Adrenal gland (tissue), 9 donors: ENCODE measurements at regions not wholly inside any gene's neighbourhood (a gene's known extent, or its start where the extent isn't known, plus 50 kb on each side); places are given as distances from the start of the nearest gene placed in this dataset.

Experiments
- DNase-seq, 7 donors: peaks; one replicate each; pipeline ENCODE4 v3.0.0-alpha.2; 2019 to 2020
- H3K27ac ChIP-seq, 5 donors: fragments of 200-600 bp; sonication (generic) in 4 of 5; 1 replicate in 3 of 5; 2 replicates in 2 of 5; pipeline versions ENCODE4 v1.5.1 to v1.8.0; 2016 to 2020; ENCODE audit warnings: mild to moderate bottlenecking in 1 of 5
- H3K27me3 ChIP-seq: fragments of 200-600 bp; 2 replicates; pipeline ENCODE4 v1.8.0; 2021
- H3K36me3 ChIP-seq, 2 donors: fragments of 200-600 bp; replicated peaks in 1 of 2; 1 replicate in 1 of 2; 2 replicates in 1 of 2; pipeline versions ENCODE4 v1.5.1 to v1.8.0; 2018 to 2022
- H3K4me1 ChIP-seq, 2 donors: fragments of 200-600 bp; replicated peaks in 1 of 2; 1 replicate in 1 of 2; 2 replicates in 1 of 2; pipeline versions ENCODE4 v1.5.1 to v1.8.0; 2018 to 2021
- H3K4me3 ChIP-seq, 4 donors: fragments of 200-600 bp; sonication (generic) in 3 of 4; one replicate each; pipeline ENCODE4 v1.5.1; 2016 to 2018
- H3K9me3 ChIP-seq, 3 donors: fragments of 200-600 bp; sonication (generic) in 1 of 3; replicated peaks in 1 of 3; 1 replicate in 2 of 3; 2 replicates in 1 of 3; pipeline versions ENCODE4 v1.5.1 to v1.8.0; 2016 to 2021
- POLR2A ChIP-seq, 2 donors: fragments of 450-650 bp; IDR thresholded peaks; one replicate each; pipeline ENCODE4 v1.6.1; 2017; ENCODE audit warnings: antibody characterized with exemption in 2 of 2, mild to moderate bottlenecking in 2 of 2, moderate library complexity in 1 of 2
- WGBS, 4 donors: extraction: QIAGEN DNeasy Blood & Tissue Kit in 2 of 4; methylation state at CpG; one replicate each; pipeline versions ENCODE4 v1.1.5 to v1.1.7; 2013 to 2017; 5-methylcytosine and 5-hydroxymethylcytosine counted together
- intact Hi-C, 2 donors: fragments of 100-400 bp; cut with DNase I; formaldehyde crosslinking; loops; one replicate each; pipeline versions ENCODE4 v1.14.1 to v1.15.0; 2022 to 2023
- TF ChIP-seq, protein P1 (sequence below), 6 experiments: fragments of 450-650 bp in 4 of 6; fragments of 200-600 bp in 2 of 6; sonication (generic) in 1 of 6; IDR thresholded peaks; 1 replicate in 5 of 6; 2 replicates in 1 of 6; pipeline versions ENCODE4 v1.5.1 to v1.8.0; 2016 to 2021; ENCODE audit warnings: antibody characterized with exemption in 6 of 6, mild to moderate bottlenecking in 2 of 6, moderate library complexity in 1 of 6
- donor health status: healthy with polysubstance abuse.
- donor health status: Bipolar disorder and iron deficiency.
- donor health status: DM: yes; HTN: yes; CAD: no.
- donor health status: DM: no; HTN: no; CAD: no.
- donor health status: DM: no; HTN: no; CAD: no.

DNA sequence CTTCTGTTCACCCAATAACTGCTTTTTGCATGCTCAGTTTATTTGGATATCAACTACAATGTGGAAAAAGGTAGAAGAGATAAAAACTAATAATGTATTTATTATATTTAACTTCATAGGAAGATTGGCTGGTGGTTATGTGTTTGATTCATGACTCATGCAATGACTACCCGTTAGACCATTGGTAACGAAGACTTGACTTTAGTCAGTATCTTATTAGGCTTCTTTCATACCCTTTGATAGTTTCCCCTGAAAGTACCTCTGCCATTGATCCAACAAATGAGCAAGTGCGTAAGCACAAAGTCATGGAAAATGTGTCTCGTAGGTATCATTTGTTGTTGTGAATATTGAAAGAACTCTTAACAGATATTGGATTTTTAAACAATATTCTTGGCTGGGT lies 394.7 kb downstream of the PPP3CA start:
- DNase-seq = no peak
- Histone ChIP-seq H3K36me3 (no peaks in the 10 kb centered on the region), H3K4me3 (no peak overlapping the region), H3K27me3 (no peaks in the 10 kb centered on the region), H3K27ac (no peak overlapping the region), H3K9me3 (no peaks in the 10 kb centered on the region), H3K4me1 (no peaks in the 10 kb centered on the region)
- intact Hi-C loops = no loop called here
- 71 to 97% (median 83%) methylated on average over 4 of the region's 4 CpGs for WGBS, 4 donors
- no peak for TF ChIP-seq POLR2A (IDR thresholded peaks at IDR 0.05)
- TF ChIP-seq, protein P1, sequence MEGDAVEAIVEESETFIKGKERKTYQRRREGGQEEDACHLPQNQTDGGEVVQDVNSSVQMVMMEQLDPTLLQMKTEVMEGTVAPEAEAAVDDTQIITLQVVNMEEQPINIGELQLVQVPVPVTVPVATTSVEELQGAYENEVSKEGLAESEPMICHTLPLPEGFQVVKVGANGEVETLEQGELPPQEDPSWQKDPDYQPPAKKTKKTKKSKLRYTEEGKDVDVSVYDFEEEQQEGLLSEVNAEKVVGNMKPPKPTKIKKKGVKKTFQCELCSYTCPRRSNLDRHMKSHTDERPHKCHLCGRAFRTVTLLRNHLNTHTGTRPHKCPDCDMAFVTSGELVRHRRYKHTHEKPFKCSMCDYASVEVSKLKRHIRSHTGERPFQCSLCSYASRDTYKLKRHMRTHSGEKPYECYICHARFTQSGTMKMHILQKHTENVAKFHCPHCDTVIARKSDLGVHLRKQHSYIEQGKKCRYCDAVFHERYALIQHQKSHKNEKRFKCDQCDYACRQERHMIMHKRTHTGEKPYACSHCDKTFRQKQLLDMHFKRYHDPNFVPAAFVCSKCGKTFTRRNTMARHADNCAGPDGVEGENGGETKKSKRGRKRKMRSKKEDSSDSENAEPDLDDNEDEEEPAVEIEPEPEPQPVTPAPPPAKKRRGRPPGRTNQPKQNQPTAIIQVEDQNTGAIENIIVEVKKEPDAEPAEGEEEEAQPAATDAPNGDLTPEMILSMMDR (IDR thresholded peaks at IDR 0.05) = no peak

DNA sequence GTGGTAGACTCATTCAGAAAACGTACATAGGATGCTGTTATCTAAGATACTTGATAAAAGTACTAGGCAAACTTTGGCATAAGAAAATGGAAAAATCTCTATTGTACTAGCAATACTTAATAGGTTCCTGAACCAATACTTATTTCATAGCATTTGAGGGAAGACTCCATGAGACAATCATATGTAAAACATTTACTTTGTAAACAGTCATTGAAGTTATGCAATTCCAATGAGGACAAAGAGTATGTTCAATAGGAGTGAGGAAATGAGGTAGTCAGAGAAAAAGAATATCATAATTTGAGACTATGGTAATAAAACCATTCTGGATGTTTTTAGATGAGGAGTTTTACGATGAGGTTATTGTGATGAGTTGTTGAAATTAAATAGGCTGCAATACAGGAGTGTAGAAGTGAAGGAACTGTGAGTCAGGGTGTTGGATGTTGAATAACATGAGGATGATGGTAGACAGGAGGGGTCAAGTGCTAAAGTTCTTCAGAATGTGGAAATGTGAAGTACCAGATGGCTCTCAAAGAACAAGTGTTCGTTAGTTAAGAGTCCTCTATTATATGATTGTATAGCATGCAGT lies 397.9 kb downstream of the PPP3CA start:
- DNase-seq = no peak
- Histone ChIP-seq H3K36me3 (no peaks in the 10 kb centered on the region), H3K4me1 (no peaks in the 10 kb centered on the region), H3K9me3 (no peaks in the 10 kb centered on the region), H3K4me3 (no peak overlapping the region), H3K27me3 (no peaks in the 10 kb centered on the region), H3K27ac (no peak overlapping the region)
- intact Hi-C loops = no loop called here
- WGBS, 4 donors = 69 to 76% (median 71%) methylated on average over 3 of the region's 3 CpGs
- TF ChIP-seq, protein P1 (IDR thresholded peaks at IDR 0.05) = no peak
- no peak for TF ChIP-seq POLR2A (IDR thresholded peaks at IDR 0.05)

DNA sequence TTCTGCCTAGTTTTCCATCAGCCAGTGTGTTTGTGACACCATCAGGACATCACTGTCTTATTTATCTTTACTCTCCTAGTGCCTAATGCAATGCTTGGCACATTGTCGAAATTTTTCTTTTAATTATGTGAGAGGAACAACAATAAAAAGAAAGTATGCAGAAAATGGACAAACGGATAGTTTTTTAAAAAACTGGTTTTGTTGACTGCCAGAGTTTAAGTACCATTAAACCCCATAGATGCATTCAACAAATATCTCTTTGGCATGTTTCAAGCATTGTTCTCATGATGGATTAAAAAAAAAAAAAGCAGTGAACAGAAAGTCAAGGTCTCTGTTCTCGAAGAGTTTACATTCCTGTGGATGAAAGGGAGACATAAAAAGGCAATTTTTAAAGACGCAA lies 398.4 kb downstream of the PPP3CA start:
- Histone ChIP-seq H3K36me3 (no peaks in the 10 kb centered on the region), H3K4me1 (no peaks in the 10 kb centered on the region), H3K4me3 (no peak overlapping the region), H3K27ac (no peak overlapping the region), H3K27me3 (no peaks in the 10 kb centered on the region), H3K9me3 (no peaks in the 10 kb centered on the region)
- no peak for DNase-seq
- WGBS, 4 donors = 42 to 56% (median 49%) methylated on average over 4 of the region's 4 CpGs
- intact Hi-C loops = no loop called here
- no peak for TF ChIP-seq POLR2A (IDR thresholded peaks at IDR 0.05)
- TF ChIP-seq, protein P1 (IDR thresholded peaks at IDR 0.05) = no peak

DNA sequence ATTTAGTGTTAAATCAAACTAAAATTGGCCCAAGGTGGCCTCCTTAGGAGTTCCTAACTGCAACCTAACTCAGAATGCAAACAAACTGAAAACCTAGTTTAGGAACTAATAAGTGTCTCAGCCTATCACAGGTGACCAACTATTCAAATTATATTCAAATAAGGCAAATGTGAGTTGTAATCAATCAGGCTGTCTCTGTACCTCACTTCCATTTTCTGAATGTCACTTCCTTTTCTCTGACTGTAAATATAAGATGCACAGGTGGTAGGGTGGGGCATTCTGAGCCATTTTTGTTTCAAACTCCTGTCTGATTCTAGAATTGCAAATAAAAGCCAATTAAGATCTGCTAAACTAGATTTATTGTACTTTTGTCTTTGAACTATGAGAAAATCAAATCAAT lies 401.5 kb downstream of the PPP3CA start:
- no peak for DNase-seq
- no peaks in the 10 kb centered on the region for H3K36me3 ChIP-seq
- no peak for TF ChIP-seq POLR2A (IDR thresholded peaks at IDR 0.05)
- intact Hi-C loops = no loop called here
- no peaks in the 10 kb centered on the region for H3K9me3 ChIP-seq
- H3K4me1 ChIP-seq = no peaks in the 10 kb centered on the region
- H3K27me3 ChIP-seq = no peaks in the 10 kb centered on the region
- H3K27ac ChIP-seq = no peak overlapping the region
- H3K4me3 ChIP-seq = no peak overlapping the region

DNA sequence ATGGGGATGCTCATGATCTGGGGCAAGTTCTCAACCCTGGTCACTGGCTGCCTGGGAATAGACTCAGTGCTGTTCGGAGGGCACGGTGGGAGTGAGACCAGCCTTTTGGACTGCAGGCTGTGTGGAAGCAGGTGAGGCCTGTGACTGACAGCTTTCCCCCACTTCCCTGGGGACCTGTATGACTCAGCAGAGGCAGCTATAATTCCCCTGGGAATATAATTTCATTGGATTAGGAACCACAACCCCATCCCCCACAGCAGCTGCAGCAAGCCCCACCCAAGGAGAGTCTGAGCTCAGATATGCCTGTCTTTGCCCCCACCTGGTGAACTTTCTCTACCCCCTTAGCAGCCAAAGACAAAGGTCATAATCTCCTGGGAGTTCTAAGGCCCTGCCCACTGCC lies 408.6 kb downstream of the PPP3CA start:
- no peaks in the 10 kb centered on the region for H3K36me3 ChIP-seq
- H3K4me3 ChIP-seq = no peak overlapping the region
- 95 to 100% (median 98%) methylated on average over 2 of the region's 2 CpGs for WGBS, 4 donors
- no peaks in the 10 kb centered on the region for H3K9me3 ChIP-seq
- no peak for TF ChIP-seq POLR2A (IDR thresholded peaks at IDR 0.05)
- TF ChIP-seq, protein P1 (IDR thresholded peaks at IDR 0.05) = no peak
- H3K4me1 ChIP-seq = no peaks in the 10 kb centered on the region
- H3K27ac ChIP-seq = no peak overlapping the region
- H3K27me3 ChIP-seq = no peaks in the 10 kb centered on the region
- no peak for DNase-seq
- intact Hi-C loops = no loop called here
